ENCODE measurements at regions not wholly inside any gene's neighbourhood (a gene's known extent, or its start where the extent isn't known, plus 50 kb on each side); places are given as distances from the start of the nearest gene placed in this dataset.

DNA sequence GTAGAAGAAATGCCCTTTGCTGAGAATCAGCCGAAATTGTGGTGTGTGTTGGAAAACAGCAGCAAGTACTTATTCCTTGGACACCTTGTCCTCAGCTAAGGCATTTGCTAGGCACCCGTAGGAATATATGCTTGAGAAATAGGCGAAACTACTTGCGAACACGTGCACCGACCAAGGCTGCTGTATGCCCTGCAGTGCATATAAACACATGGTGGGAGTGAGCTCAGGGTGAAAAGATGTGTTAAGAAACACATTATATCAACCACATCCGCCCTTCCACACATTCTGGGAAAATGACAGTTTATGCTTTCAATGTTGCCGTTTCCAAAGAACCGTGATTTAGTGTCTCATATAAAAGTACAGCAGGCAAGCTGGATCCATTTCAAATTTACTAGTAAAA, 199.2 kb downstream of the JCAD start:
- intact Hi-C loops (cut with DNase I) = loop anchor here (5.0 to 10.0 kb wide), 2 partner anchors 118 to 125 kb away; no protein-coding TSS in a partner anchor
- no peak for DNase-seq
- Histone ChIP-seq H3K27ac (no peak overlapping the region), H3K27me3 (no peaks in the 10 kb centered on the region), H3K4me3 (no peak overlapping the region), H3K4me1 (replicated peaks in 1 of 2) (peaks cover 0 to 6% of the 10 kb centered on the region in 2 donors), H3K9me3 (replicated peaks in 1 of 3) (no peaks in the 10 kb centered on the region), H3K36me3 (replicated peaks in 1 of 2) (no peaks in the 10 kb centered on the region)
- TF ChIP-seq CTCF (IDR thresholded peaks at IDR 0.05) (no peak), POLR2A (IDR thresholded peaks at IDR 0.05) (no peak)
- WGBS, 4 donors = 75 to 81% (median 80%) methylated on average over 9 of the region's 9 CpGs

DNA sequence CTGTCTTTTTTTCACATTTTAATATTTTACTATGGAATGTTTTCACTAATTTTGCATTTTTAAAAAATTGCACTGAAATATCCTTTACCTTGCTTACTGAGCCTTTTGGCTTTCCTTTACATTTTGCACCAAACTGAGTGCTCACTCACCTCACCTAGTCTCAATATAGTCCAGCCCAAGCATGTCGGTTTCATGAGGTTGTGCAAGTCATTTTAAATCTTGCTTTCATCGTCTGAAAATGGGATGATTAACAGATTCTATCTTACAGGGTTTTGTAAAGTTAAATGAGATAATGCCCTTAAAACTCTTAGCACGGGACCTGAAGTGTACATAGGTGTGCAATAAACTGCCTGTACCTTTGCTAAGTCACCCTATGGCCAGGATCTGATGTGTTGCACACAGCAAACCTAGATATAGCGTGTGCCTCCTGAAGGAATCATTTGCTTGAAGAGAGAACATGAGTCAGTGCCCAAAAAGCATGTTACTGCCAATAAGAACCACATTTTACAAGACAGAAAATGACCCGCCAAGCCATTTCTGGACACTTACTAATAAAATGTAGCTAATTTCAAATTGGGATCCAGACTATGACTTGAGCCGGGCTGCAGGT, 199.8 kb downstream of the JCAD start:
- intact Hi-C loops (cut with DNase I) = loop anchor here (5.0 to 10.0 kb wide), 2 partner anchors 117 to 125 kb away; no protein-coding TSS in a partner anchor
- Histone ChIP-seq H3K27ac (no peak overlapping the region), H3K9me3 (replicated peaks in 1 of 3) (no peaks in the 10 kb centered on the region), H3K4me3 (no peak overlapping the region), H3K27me3 (no peaks in the 10 kb centered on the region), H3K36me3 (replicated peaks in 1 of 2) (no peaks in the 10 kb centered on the region), H3K4me1 (replicated peaks in 1 of 2) (peaks cover 0 to 6% of the 10 kb centered on the region in 2 donors)
- 80 to 89% (median 85%) methylated on average over 6 of the region's 6 CpGs for WGBS, 4 donors
- TF ChIP-seq POLR2A (IDR thresholded peaks at IDR 0.05) (no peak), CTCF (IDR thresholded peaks at IDR 0.05) (no peak)
- DNase-seq = no peak

DNA sequence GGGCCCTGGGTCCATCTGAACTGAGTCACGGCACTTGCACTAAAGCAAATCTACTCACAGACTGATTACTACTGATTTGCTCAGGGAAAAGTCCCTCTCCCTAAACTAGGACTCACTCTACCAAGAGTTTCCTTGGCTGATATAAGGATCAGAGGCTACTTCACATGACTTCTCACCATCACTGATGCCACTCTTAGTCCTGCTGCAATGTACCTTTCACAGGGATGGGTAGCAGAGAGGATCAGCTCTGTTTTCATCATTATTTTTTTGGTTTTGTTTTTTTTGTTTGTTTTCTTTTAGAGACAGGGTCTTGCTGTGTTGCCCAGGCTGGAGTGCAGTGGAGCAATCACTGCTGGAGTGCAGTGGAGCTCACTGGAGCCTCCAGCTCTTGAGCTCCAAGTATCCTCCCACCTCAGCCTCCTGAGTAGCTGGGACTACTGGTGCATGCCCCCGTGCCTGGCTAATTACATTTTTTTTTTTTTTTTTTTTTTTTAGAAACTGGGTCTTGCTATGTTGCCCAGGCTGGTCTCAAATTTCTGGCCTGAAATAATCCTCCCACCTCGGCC, 200.6 kb downstream of the JCAD start:
- intact Hi-C loops (cut with DNase I) = no loop called here
- Histone ChIP-seq H3K4me3 (no peak overlapping the region), H3K4me1 (replicated peaks in 1 of 2) (peaks cover 0 to 6% of the 10 kb centered on the region in 2 donors), H3K27ac (peak overlapping the region in 1 of 5 donors; percentile 15), H3K9me3 (replicated peaks in 1 of 3) (no peaks in the 10 kb centered on the region), H3K36me3 (replicated peaks in 1 of 2) (no peaks in the 10 kb centered on the region), H3K27me3 (no peaks in the 10 kb centered on the region)
- 46 to 58% (median 54%) methylated on average over 3 of the region's 3 CpGs for WGBS, 4 donors
- DNase-seq = no peak
- TF ChIP-seq POLR2A (IDR thresholded peaks at IDR 0.05) (no peak), CTCF (IDR thresholded peaks at IDR 0.05) (no peak)

DNA sequence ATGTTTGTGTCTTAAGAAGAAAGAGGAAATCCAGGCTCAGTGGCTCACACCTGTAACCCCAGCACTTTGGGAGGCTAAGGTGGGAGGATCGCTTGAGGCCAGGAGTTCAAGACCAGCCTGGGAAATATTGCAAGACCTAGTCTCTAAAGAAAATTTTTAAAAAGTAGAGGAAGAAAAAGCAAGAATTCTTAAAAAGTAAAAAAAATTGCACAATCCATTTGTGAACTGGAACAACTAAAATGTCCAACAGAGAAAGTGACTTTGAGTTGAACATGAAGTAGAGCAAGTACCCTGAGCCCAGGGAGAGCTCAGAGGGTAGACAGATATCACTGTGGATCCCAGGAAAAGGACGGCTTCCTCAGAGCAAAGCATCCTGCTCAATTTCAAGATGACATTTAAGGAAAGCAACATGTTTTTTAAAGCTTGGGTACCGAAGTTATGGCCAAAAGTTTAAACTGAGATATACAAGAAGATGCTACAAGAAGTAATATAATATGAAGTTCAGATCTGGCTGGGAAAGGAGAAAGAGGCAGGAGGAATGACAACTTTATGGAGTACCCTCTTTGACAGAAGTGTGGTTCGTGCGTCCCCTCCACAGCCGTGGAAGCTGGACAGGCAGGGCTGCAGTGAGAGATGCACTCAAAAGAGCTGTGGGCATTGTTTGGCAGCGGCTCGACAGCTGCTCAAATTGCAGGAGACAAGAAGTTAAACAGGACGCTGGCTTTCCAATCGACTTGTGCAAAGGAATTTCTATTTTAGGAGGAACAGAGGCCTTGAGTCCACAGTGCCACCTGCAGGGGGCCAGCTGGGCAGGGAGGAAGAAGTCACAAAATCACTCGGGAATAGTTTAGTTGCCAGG, 201.3 kb downstream of the JCAD start:
- no peaks in the 10 kb centered on the region for H3K36me3 ChIP-seq (replicated peaks in 1 of 2)
- peaks cover 0 to 6% of the 10 kb centered on the region in 2 donors for H3K4me1 ChIP-seq (replicated peaks in 1 of 2)
- WGBS, 4 donors = 23 to 27% (median 25%) methylated on average over 11 of the region's 11 CpGs
- intact Hi-C loops (cut with DNase I) = no loop called here
- peak; percentile 61 to 84 (median 72) for DNase-seq
- TF ChIP-seq CTCF (IDR thresholded peaks at IDR 0.05) (peak; percentile 55 to 66 (median 65)), POLR2A (IDR thresholded peaks at IDR 0.05) (no peak)
- peak overlapping the region in 1 of 5 donors; percentile 15 for H3K27ac ChIP-seq
- no peak overlapping the region for H3K4me3 ChIP-seq
- H3K9me3 ChIP-seq (replicated peaks in 1 of 3) = no peaks in the 10 kb centered on the region
- no peaks in the 10 kb centered on the region for H3K27me3 ChIP-seq

Data from adrenal gland (tissue), 9 donors.